ENCODE measurements at regions not wholly inside any gene's neighbourhood (a gene's known extent, or its start where the extent isn't known, plus 50 kb on each side); places are given as distances from the start of the nearest gene placed in this dataset.

- TF ChIP-seq CTCF (IDR thresholded peaks at IDR 0.05) = peak; percentile 42; the same call in 1 of the 2 replicates
Observed at GRCh38 chr9:31542384-31543055, 841.9 kb upstream of the ACO1 start.

GRCh38 chr9:31554941-31555340 lies 829.5 kb upstream of the ACO1 start:
- TF ChIP-seq CTCF (IDR thresholded peaks at IDR 0.05) = no peak

- no peak for TF ChIP-seq CTCF (IDR thresholded peaks at IDR 0.05)
Observed at GRCh38 chr9:31556667-31557463, 827.6 kb upstream of the ACO1 start.

GRCh38 chr9:31573561-31573960 lies 810.9 kb upstream of the ACO1 start:
- no peak for TF ChIP-seq CTCF (IDR thresholded peaks at IDR 0.05)

- no peak for TF ChIP-seq CTCF (IDR thresholded peaks at IDR 0.05)
Observed at GRCh38 chr9:31574006-31574765, 810.3 kb upstream of the ACO1 start.

GRCh38 chr9:31582071-31582470 lies 802.4 kb upstream of the ACO1 start:
- no peak for TF ChIP-seq CTCF (IDR thresholded peaks at IDR 0.05)

- TF ChIP-seq CTCF (IDR thresholded peaks at IDR 0.05) = no peak
Observed at GRCh38 chr9:31582561-31582960, 801.9 kb upstream of the ACO1 start.
